Activated CD4-positive, alpha-beta T cell treated with anti-CD3 and anti-CD28 coated beads, Interleukin-10, Interleukin-2, amounts not matched to agents 100 ng/mL and 50 ng/mL, durations not matched to agents 16 hours and 8 hours (primary cell): ENCODE measurements at regions not wholly inside any gene's neighbourhood (a gene's known extent, or its start where the extent isn't known, plus 50 kb on each side); places are given as distances from the start of the nearest gene placed in this dataset.

ENCODE experiments used
- DNase-seq: peaks from one replicate; pipeline ENCODE4 v3.0.0-alpha.2; 2020

- no peak for DNase-seq
These were observed 252.4 kb upstream of the AJAP1 start for GRCh38 chr1:4402032-4402431.

- no peak for DNase-seq
These were observed 249.4 kb upstream of the AJAP1 start for GRCh38 chr1:4404854-4405590.

GRCh38 chr1:4407851-4408250, 246.6 kb upstream of the AJAP1 start:
- DNase-seq: no peak

- DNase-seq: no peak
These were observed 246.0 kb upstream of the AJAP1 start for GRCh38 chr1:4408380-4408779.

- DNase-seq: no peak
These were observed 242.5 kb upstream of the AJAP1 start for GRCh38 chr1:4411862-4412261.

- DNase-seq: no peak
These were observed 238.9 kb upstream of the AJAP1 start for GRCh38 chr1:4415476-4415875.

- DNase-seq: no peak
These were observed 238.2 kb upstream of the AJAP1 start for GRCh38 chr1:4416189-4416588.

GRCh38 chr1:4418021-4418420, 236.4 kb upstream of the AJAP1 start:
- DNase-seq: no peak

- no peak for DNase-seq
These were observed 232.4 kb upstream of the AJAP1 start for GRCh38 chr1:4421986-4422385.

GRCh38 chr1:4422504-4423289, 231.7 kb upstream of the AJAP1 start:
- DNase-seq: no peak

- DNase-seq: no peak
These were observed 230.2 kb upstream of the AJAP1 start for GRCh38 chr1:4424254-4424653.

- DNase-seq: no peak
These were observed 229.6 kb upstream of the AJAP1 start for GRCh38 chr1:4424766-4425165.

- peak; percentile 1 for DNase-seq
These were observed 228.5 kb upstream of the AJAP1 start for GRCh38 chr1:4425892-4426291.

- no peak for DNase-seq
These were observed 225.7 kb upstream of the AJAP1 start for GRCh38 chr1:4428711-4429110.

GRCh38 chr1:4430406-4431365, 223.7 kb upstream of the AJAP1 start:
- no peak for DNase-seq

- no peak for DNase-seq
These were observed 222.9 kb upstream of the AJAP1 start for GRCh38 chr1:4431491-4431890.

GRCh38 chr1:4433075-4433474, 221.3 kb upstream of the AJAP1 start:
- no peak for DNase-seq

GRCh38 chr1:4444086-4444485, 210.3 kb upstream of the AJAP1 start:
- DNase-seq: no peak

GRCh38 chr1:4447778-4448420, 206.5 kb upstream of the AJAP1 start:
- no peak for DNase-seq

- DNase-seq: no peak
These were observed 204.4 kb upstream of the AJAP1 start for GRCh38 chr1:4449972-4450371.

- DNase-seq: no peak
These were observed 201.7 kb upstream of the AJAP1 start for GRCh38 chr1:4452701-4453100.

- DNase-seq: no peak
These were observed 194.4 kb upstream of the AJAP1 start for GRCh38 chr1:4460052-4460451.

GRCh38 chr1:4460651-4461050, 193.8 kb upstream of the AJAP1 start:
- DNase-seq: no peak
